ENCODE measurements at regions not wholly inside any gene's neighbourhood (a gene's known extent, or its start where the extent isn't known, plus 50 kb on each side); places are given as distances from the start of the nearest gene placed in this dataset.

DNA sequence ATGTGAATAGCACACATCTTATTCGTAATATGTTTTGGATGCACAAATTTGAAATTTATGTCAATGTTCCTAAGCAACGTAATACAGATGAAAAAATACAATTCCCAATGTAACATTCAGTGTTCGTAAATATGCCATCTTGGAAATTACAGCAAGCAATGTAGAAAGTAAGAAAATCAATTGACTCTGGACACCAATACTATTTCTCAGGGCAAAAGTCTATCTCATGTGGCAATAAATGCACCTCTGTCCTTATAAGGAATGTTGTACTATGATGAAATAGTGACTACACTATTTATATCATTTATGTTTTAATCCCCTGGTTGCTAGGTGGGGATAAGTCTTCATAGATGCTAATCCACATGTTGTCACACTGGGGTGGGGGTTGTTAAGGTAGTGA, 251.2 kb downstream of the GXYLT1 start:
- intact Hi-C loops (cut with DNase I; ENCODE audit: low total_unique reads) = no loop called here
- H3K9me3 ChIP-seq = peaks cover 0 to 7% (median 0%) of the 10 kb centered on the region in 8 donors
- no peaks in the 10 kb centered on the region for H3K27me3 ChIP-seq (replicated peaks in 1 of 7)
- 86 to 96% (median 95%) methylated on average over 3 of the region's 3 CpGs for whole genome bisulfite sequencing, 5 donors
- H3K36me3 ChIP-seq = no peaks in the 10 kb centered on the region
- no peak overlapping the region for H3K27ac ChIP-seq
- no peak for DNase-seq
- no peak for TF ChIP-seq POLR2A (IDR thresholded peaks at IDR 0.05)
- TF ChIP-seq, protein P1, sequence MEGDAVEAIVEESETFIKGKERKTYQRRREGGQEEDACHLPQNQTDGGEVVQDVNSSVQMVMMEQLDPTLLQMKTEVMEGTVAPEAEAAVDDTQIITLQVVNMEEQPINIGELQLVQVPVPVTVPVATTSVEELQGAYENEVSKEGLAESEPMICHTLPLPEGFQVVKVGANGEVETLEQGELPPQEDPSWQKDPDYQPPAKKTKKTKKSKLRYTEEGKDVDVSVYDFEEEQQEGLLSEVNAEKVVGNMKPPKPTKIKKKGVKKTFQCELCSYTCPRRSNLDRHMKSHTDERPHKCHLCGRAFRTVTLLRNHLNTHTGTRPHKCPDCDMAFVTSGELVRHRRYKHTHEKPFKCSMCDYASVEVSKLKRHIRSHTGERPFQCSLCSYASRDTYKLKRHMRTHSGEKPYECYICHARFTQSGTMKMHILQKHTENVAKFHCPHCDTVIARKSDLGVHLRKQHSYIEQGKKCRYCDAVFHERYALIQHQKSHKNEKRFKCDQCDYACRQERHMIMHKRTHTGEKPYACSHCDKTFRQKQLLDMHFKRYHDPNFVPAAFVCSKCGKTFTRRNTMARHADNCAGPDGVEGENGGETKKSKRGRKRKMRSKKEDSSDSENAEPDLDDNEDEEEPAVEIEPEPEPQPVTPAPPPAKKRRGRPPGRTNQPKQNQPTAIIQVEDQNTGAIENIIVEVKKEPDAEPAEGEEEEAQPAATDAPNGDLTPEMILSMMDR (IDR thresholded peaks at IDR 0.05 in 8 of 11, conservative IDR thresholded peaks at IDR 0.05 in 3 of 11) = no peak
- TF ChIP-seq POLR2AphosphoS5 (IDR thresholded peaks at IDR 0.05) = no peak
- no peak overlapping the region for H3K4me3 ChIP-seq
- no peaks in the 10 kb centered on the region for H3K4me1 ChIP-seq

DNA sequence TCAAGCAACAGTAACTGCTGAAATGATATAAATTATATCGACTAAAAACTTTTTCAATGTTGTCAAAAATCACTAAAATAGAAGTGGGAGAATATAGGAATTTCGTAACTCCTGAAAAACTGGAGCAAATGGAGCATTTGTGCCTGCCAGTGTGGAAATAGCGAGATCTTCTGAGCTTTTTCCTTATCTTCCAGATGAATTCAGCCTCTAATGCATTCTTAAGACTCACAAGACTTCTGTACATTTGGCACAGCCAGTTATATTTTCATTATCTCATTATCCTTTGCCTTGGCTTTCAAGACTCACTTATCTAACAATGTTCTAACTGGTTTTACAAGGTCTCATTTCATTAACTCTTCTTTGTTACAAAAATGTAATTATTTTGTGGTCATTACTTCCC, 252.4 kb downstream of the GXYLT1 start:
- H3K36me3 ChIP-seq = no peaks in the 10 kb centered on the region
- H3K4me1 ChIP-seq = no peaks in the 10 kb centered on the region
- TF ChIP-seq, protein P1 (IDR thresholded peaks at IDR 0.05 in 8 of 11, conservative IDR thresholded peaks at IDR 0.05 in 3 of 11) = no peak
- TF ChIP-seq POLR2AphosphoS5 (IDR thresholded peaks at IDR 0.05) = no peak
- no peak for TF ChIP-seq POLR2A (IDR thresholded peaks at IDR 0.05)
- H3K4me3 ChIP-seq = no peak overlapping the region
- H3K27me3 ChIP-seq (replicated peaks in 1 of 7) = no peaks in the 10 kb centered on the region
- no peak for DNase-seq
- no peaks in the 10 kb centered on the region for H3K9me3 ChIP-seq
- intact Hi-C loops (cut with DNase I; ENCODE audit: low total_unique reads) = no loop called here
- whole genome bisulfite sequencing, 5 donors = 80 to 91% (median 88%) methylated on average over 3 of the region's 3 CpGs
- no peak overlapping the region for H3K27ac ChIP-seq

DNA sequence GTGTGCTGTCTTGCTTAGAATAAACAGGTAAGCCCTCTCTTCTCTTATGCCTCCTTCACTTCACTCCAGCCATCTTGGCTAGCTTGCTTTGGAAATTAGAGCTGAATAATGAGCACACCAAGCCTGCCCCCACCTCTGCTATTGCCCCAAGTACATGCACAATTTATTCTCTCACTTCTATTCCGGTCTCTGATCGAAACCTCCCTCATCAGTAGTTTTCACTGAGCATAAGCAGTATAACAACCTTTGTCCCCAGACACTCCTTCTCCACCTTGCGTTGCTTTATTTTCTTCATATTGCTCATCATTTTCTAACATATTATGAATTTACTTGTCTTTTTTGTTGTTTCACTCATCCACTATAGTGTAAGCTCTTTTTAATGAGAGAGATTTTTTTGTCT, 253.4 kb downstream of the GXYLT1 start:
- DNase-seq = no peak
- 89 to 100% (median 94%) methylated on average over 3 of the region's 3 CpGs for WGBS, 5 donors
- H3K4me3 ChIP-seq = no peak overlapping the region
- intact Hi-C loops (cut with DNase I; ENCODE audit: low total_unique reads) = no loop called here
- H3K4me1 ChIP-seq = no peaks in the 10 kb centered on the region
- H3K27me3 ChIP-seq (replicated peaks in 1 of 7) = no peaks in the 10 kb centered on the region
- H3K27ac ChIP-seq = no peak overlapping the region
- no peaks in the 10 kb centered on the region for H3K36me3 ChIP-seq
- no peaks in the 10 kb centered on the region for H3K9me3 ChIP-seq
- TF ChIP-seq, protein P1 (IDR thresholded peaks at IDR 0.05 in 8 of 11, conservative IDR thresholded peaks at IDR 0.05 in 3 of 11) = no peak
- no peak for TF ChIP-seq POLR2A (IDR thresholded peaks at IDR 0.05)
- TF ChIP-seq POLR2AphosphoS5 (IDR thresholded peaks at IDR 0.05) = no peak

DNA sequence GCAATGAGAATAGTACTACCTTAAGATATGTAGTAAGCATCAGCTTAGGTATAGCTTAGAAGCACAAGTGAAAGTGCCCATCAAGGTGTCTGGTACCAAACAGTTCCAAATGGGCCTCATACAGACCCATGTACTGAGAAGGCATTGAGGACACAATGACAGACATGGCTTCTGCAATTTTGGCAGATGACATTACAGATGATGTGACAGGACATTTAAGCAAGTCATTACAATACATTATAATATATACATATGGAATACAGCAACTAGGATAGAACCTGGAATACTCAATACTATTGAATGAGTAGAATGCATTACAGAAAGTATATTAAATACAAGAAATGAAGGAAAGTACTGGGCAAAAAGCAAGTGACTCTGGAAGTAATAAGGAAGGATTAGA, 256.4 kb downstream of the GXYLT1 start:
- H3K36me3 ChIP-seq = no peaks in the 10 kb centered on the region
- H3K27ac ChIP-seq = no peak overlapping the region
- TF ChIP-seq POLR2A (IDR thresholded peaks at IDR 0.05) (no peak), POLR2AphosphoS5 (IDR thresholded peaks at IDR 0.05) (no peak)
- TF ChIP-seq, protein P1 (IDR thresholded peaks at IDR 0.05 in 8 of 11, conservative IDR thresholded peaks at IDR 0.05 in 3 of 11) = no peak
- DNase-seq = no peak
- no peaks in the 10 kb centered on the region for H3K4me1 ChIP-seq
- intact Hi-C loops (cut with DNase I; ENCODE audit: low total_unique reads) = no loop called here
- no peak overlapping the region for H3K4me3 ChIP-seq
- no peaks in the 10 kb centered on the region for H3K9me3 ChIP-seq
- H3K27me3 ChIP-seq (replicated peaks in 1 of 7) = no peaks in the 10 kb centered on the region
